WTC11 (cell line): ENCODE measurements at regions not wholly inside any gene's neighbourhood (a gene's known extent, or its start where the extent isn't known, plus 50 kb on each side); places are given as distances from the start of the nearest gene placed in this dataset.

ENCODE experiments used
- ATAC-seq: fragments of 200-7000 bp; cut with Tn5 transposase; 2 replicates; pipeline ENCODE4 v1.10.0; 2021; ENCODE audit warnings: mild to moderate bottlenecking, moderate library complexity
- CTCF ChIA-PET: fragments of 300-600 bp; sonication (Branson Sonifier 250); formaldehyde crosslinking; loops from one replicate; lab custom pipeline; 2021; ENCODE audit warnings: antibody characterized with exemption; lab: Charles Lee
- POLR2A ChIA-PET: fragments of 350-600 bp; sonication (Branson Sonifier 250); formaldehyde crosslinking; loops from one replicate; lab custom pipeline; 2021; ENCODE audit warnings: antibody characterized with exemption; lab: Charles Lee
- DNase-seq: peaks from one replicate; pipeline ENCODE4 v3.0.0; 2021; ENCODE audit warnings: low spot score
- H3K27ac Mint-ChIP-seq: 2 replicates; pipeline ENCODE4 v1.8.0; 2021; ENCODE audit warnings: mixed read lengths
- H3K27me3 Mint-ChIP-seq: 2 replicates; pipeline ENCODE4 v1.8.0; 2021; ENCODE audit warnings: low read depth, mild to moderate bottlenecking, moderate library complexity, mixed read lengths
- H3K36me3 Mint-ChIP-seq: 2 replicates; pipeline ENCODE4 v1.8.0; 2021; ENCODE audit warnings: mixed read lengths
- H3K4me1 Mint-ChIP-seq: 2 replicates; pipeline ENCODE4 v1.8.0; 2022; ENCODE audit warnings: mixed read lengths
- H3K4me3 Mint-ChIP-seq: 2 replicates; pipeline ENCODE4 v1.8.0; 2021; ENCODE audit warnings: mild to moderate bottlenecking, moderate library complexity, mixed read lengths
- H3K9me3 Mint-ChIP-seq: 2 replicates; pipeline ENCODE4 v1.8.0; 2021; ENCODE audit warnings: mixed read lengths
- ATF3 ChIP-seq: sonication (generic); formaldehyde crosslinking; conservative IDR thresholded peaks from 2 replicates; pipeline ENCODE4 v1.8.1; 2022; ENCODE audit warnings: mild to moderate bottlenecking, missing genetic modification reagents
- ELF4 ChIP-seq: sonication (generic); formaldehyde crosslinking; IDR thresholded peaks from 2 replicates; pipeline ENCODE4 v1.8.1; 2022; ENCODE audit warnings: low read depth, mild to moderate bottlenecking, moderate library complexity, missing genetic modification reagents
- FOXP1 ChIP-seq: sonication (generic); formaldehyde crosslinking; IDR thresholded peaks from 2 replicates; pipeline ENCODE4 v1.8.0; 2022; ENCODE audit warnings: missing genetic modification reagents, mild to moderate bottlenecking, moderate library complexity, borderline replicate concordance
- GABPB1 ChIP-seq: sonication (generic); formaldehyde crosslinking; IDR thresholded peaks from 2 replicates; pipeline ENCODE4 v1.8.1; 2023; ENCODE audit warnings: mild to moderate bottlenecking, missing genetic modification reagents
- GRHL2 ChIP-seq: fragments of 250-450 bp; sonication (Bioruptor Pico); IDR thresholded peaks from 2 replicates; pipeline ENCODE4 v1.8.0; 2022; ENCODE audit warnings: mild to moderate bottlenecking, moderate library complexity; ENCODE audit not compliant: insufficient replicate concordance, severe bottlenecking
- IRF1 ChIP-seq: sonication (generic); formaldehyde crosslinking; IDR thresholded peaks from 2 replicates; pipeline ENCODE4 v1.8.0; 2023; ENCODE audit warnings: missing genetic modification reagents
- MYBL2 ChIP-seq: sonication (generic); formaldehyde crosslinking; IDR thresholded peaks from 2 replicates; pipeline ENCODE4 v1.8.1; 2023; ENCODE audit warnings: mild to moderate bottlenecking, moderate library complexity, missing genetic modification reagents
- NFATC4 ChIP-seq: fragments of 250-450 bp; sonication (Bioruptor Pico); IDR thresholded peaks from 2 replicates; pipeline ENCODE4 v1.9.0; 2021; ENCODE audit warnings: mild to moderate bottlenecking
- NR1H2 ChIP-seq: sonication (generic); formaldehyde crosslinking; IDR thresholded peaks from 2 replicates; pipeline ENCODE4 v1.9.0; 2021; ENCODE audit warnings: mild to moderate bottlenecking, moderate library complexity, missing genetic modification reagents
- OVOL2 ChIP-seq: fragments of 250-450 bp; sonication (Bioruptor Pico); IDR thresholded peaks from 2 replicates; pipeline ENCODE4 v1.9.0; 2021; ENCODE audit warnings: mild to moderate bottlenecking, borderline replicate concordance
- RORB ChIP-seq: fragments of 250-450 bp; sonication (Bioruptor Pico); IDR thresholded peaks from 2 replicates; pipeline ENCODE4 v1.9.0; 2021; ENCODE audit warnings: mild to moderate bottlenecking
- ZNF232 ChIP-seq: sonication (generic); formaldehyde crosslinking; IDR thresholded peaks from 2 replicates; pipeline ENCODE4 v1.8.0; 2022; ENCODE audit warnings: mild to moderate bottlenecking, missing genetic modification reagents
- ZNF263 ChIP-seq: sonication (generic); formaldehyde crosslinking; IDR thresholded peaks from 2 replicates; pipeline ENCODE4 v1.8.1; 2022; ENCODE audit warnings: low read depth, mild to moderate bottlenecking, moderate library complexity, missing genetic modification reagents
- TF ChIP-seq, protein P1 (sequence below): sonication (generic); formaldehyde crosslinking; IDR thresholded peaks from 2 replicates; pipeline ENCODE4 v1.8.1; 2023; ENCODE audit warnings: mild to moderate bottlenecking, missing genetic modification reagents
- TF ChIP-seq, protein P2 (sequence below): sonication (generic); formaldehyde crosslinking; IDR thresholded peaks from 2 replicates; pipeline ENCODE4 v1.8.1; 2023; ENCODE audit warnings: mild to moderate bottlenecking, missing genetic modification reagents, borderline replicate concordance
- TF ChIP-seq, protein P3 (sequence below): sonication (generic); formaldehyde crosslinking; IDR thresholded peaks from 2 replicates; pipeline ENCODE4 v1.8.0; 2022; ENCODE audit warnings: mild to moderate bottlenecking, missing genetic modification reagents

GRCh38 chr6:74689601-74690000 lies 516.3 kb downstream of the COL12A1 start (continued):
- TF ChIP-seq, protein P1, sequence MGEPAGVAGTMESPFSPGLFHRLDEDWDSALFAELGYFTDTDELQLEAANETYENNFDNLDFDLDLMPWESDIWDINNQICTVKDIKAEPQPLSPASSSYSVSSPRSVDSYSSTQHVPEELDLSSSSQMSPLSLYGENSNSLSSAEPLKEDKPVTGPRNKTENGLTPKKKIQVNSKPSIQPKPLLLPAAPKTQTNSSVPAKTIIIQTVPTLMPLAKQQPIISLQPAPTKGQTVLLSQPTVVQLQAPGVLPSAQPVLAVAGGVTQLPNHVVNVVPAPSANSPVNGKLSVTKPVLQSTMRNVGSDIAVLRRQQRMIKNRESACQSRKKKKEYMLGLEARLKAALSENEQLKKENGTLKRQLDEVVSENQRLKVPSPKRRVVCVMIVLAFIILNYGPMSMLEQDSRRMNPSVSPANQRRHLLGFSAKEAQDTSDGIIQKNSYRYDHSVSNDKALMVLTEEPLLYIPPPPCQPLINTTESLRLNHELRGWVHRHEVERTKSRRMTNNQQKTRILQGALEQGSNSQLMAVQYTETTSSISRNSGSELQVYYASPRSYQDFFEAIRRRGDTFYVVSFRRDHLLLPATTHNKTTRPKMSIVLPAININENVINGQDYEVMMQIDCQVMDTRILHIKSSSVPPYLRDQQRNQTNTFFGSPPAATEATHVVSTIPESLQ (CRISPR knock-in tag): no peak
- no peak for TF ChIP-seq OVOL2 (CRISPR knock-in tag)

GRCh38 chr6:74677463-74677862 lies 528.4 kb downstream of the COL12A1 start:
- no peak overlapping the region for H3K4me3 Mint-ChIP-seq
- ChIA-PET POLR2A (no interaction called here), CTCF (no interaction called here)
- no peaks in the 10 kb centered on the region for H3K4me1 Mint-ChIP-seq
- DNase-seq: no peak
- no peak for TF ChIP-seq MYBL2 (CRISPR knock-in tag)
- TF ChIP-seq ZNF263: no peak
- no peak overlapping the region for H3K27ac Mint-ChIP-seq
- ATAC-seq: no peak
- H3K36me3 Mint-ChIP-seq: peaks cover 3% of the 10 kb centered on the region; the same call in 1 of the 2 replicates
- peaks cover 6% of the 10 kb centered on the region for H3K9me3 Mint-ChIP-seq
- H3K27me3 Mint-ChIP-seq: no peaks in the 10 kb centered on the region

DNA sequence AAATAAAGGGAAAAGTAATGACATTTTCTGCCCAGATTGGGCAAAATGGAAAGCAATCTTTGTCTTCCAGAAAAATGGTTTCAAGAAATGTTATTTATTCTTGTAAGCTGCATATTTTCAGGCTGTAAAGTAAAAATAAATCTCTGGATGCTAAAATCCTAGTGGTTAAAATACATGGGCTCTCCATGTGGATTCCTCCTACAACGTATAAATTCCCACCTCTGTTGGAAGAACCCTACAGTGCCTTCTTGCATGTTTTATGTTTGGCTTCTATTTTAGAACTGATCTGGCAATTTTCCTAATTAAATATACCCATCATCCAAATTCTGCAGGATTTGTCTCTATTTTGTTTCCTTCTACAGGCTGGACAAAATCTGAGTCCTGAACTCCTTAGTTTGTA lies 528.9 kb downstream of the COL12A1 start:
- ChIA-PET CTCF (no interaction called here), POLR2A (no interaction called here)
- H3K4me3 Mint-ChIP-seq: no peak overlapping the region
- no peaks in the 10 kb centered on the region for H3K4me1 Mint-ChIP-seq
- no peak for DNase-seq
- no peaks in the 10 kb centered on the region for H3K27me3 Mint-ChIP-seq
- no peak overlapping the region for H3K27ac Mint-ChIP-seq
- no peak for ATAC-seq
- no peak for TF ChIP-seq IRF1 (CRISPR knock-in tag)
- TF ChIP-seq ATF3: no peak
- TF ChIP-seq RORB (CRISPR knock-in tag): no peak
- no peak for TF ChIP-seq GRHL2 (CRISPR knock-in tag)
- TF ChIP-seq FOXP1 (CRISPR knock-in tag): no peak
- no peak for TF ChIP-seq GABPB1
- no peak for TF ChIP-seq NR1H2
- no peak for TF ChIP-seq NFATC4
- no peak for TF ChIP-seq ELF4
- TF ChIP-seq, protein P2, sequence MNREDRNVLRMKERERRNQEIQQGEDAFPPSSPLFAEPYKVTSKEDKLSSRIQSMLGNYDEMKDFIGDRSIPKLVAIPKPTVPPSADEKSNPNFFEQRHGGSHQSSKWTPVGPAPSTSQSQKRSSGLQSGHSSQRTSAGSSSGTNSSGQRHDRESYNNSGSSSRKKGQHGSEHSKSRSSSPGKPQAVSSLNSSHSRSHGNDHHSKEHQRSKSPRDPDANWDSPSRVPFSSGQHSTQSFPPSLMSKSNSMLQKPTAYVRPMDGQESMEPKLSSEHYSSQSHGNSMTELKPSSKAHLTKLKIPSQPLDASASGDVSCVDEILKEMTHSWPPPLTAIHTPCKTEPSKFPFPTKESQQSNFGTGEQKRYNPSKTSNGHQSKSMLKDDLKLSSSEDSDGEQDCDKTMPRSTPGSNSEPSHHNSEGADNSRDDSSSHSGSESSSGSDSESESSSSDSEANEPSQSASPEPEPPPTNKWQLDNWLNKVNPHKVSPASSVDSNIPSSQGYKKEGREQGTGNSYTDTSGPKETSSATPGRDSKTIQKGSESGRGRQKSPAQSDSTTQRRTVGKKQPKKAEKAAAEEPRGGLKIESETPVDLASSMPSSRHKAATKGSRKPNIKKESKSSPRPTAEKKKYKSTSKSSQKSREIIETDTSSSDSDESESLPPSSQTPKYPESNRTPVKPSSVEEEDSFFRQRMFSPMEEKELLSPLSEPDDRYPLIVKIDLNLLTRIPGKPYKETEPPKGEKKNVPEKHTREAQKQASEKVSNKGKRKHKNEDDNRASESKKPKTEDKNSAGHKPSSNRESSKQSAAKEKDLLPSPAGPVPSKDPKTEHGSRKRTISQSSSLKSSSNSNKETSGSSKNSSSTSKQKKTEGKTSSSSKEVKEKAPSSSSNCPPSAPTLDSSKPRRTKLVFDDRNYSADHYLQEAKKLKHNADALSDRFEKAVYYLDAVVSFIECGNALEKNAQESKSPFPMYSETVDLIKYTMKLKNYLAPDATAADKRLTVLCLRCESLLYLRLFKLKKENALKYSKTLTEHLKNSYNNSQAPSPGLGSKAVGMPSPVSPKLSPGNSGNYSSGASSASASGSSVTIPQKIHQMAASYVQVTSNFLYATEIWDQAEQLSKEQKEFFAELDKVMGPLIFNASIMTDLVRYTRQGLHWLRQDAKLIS (CRISPR knock-in tag): no peak
- TF ChIP-seq, protein P3, sequence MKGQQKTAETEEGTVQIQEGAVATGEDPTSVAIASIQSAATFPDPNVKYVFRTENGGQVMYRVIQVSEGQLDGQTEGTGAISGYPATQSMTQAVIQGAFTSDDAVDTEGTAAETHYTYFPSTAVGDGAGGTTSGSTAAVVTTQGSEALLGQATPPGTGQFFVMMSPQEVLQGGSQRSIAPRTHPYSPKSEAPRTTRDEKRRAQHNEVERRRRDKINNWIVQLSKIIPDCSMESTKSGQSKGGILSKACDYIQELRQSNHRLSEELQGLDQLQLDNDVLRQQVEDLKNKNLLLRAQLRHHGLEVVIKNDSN: no peak
- no peak for TF ChIP-seq ZNF232 (CRISPR knock-in tag)
- peaks cover 3% of the 10 kb centered on the region; the same call in 1 of the 2 replicates for H3K36me3 Mint-ChIP-seq
- peaks cover 6% of the 10 kb centered on the region for H3K9me3 Mint-ChIP-seq
